ENCODE measurements at regions not wholly inside any gene's neighbourhood (a gene's known extent, or its start where the extent isn't known, plus 50 kb on each side); places are given as distances from the start of the nearest gene placed in this dataset.

GRCh38 chr9:38234479-38235170, 157.9 kb upstream of the ALDH1B1 start:
- TF ChIP-seq CTCF (conservative IDR thresholded peaks at IDR 0.05) (no peak), ZFX (IDR thresholded peaks at IDR 0.05) (no peak)
